ENCODE measurements at regions not wholly inside any gene's neighbourhood (a gene's known extent, or its start where the extent isn't known, plus 50 kb on each side); places are given as distances from the start of the nearest gene placed in this dataset.
A peak's percentile ranks its signal among the peaks of the same experiment; 100 is the strongest.

GRCh38 chr13:39897636-39898035 is 242.2 kb downstream of the COG6 start:
- Mint-ChIP-seq H3K27me3 (ENCODE audit: low read depth) (no peaks in the 10 kb centered on the region), H3K4me3 (no peak overlapping the region), H3K27ac (peak overlapping the region; percentile 17 to 92 (median 91)), H3K9me3 (peaks cover 3% of the 10 kb centered on the region), H3K36me3 (ENCODE audit: low read depth) (no peaks in the 10 kb centered on the region), H3K4me1 (peaks cover 61% of the 10 kb centered on the region)
- TF ChIP-seq, protein P1, sequence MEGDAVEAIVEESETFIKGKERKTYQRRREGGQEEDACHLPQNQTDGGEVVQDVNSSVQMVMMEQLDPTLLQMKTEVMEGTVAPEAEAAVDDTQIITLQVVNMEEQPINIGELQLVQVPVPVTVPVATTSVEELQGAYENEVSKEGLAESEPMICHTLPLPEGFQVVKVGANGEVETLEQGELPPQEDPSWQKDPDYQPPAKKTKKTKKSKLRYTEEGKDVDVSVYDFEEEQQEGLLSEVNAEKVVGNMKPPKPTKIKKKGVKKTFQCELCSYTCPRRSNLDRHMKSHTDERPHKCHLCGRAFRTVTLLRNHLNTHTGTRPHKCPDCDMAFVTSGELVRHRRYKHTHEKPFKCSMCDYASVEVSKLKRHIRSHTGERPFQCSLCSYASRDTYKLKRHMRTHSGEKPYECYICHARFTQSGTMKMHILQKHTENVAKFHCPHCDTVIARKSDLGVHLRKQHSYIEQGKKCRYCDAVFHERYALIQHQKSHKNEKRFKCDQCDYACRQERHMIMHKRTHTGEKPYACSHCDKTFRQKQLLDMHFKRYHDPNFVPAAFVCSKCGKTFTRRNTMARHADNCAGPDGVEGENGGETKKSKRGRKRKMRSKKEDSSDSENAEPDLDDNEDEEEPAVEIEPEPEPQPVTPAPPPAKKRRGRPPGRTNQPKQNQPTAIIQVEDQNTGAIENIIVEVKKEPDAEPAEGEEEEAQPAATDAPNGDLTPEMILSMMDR (IDR thresholded peaks at IDR 0.05; ENCODE audit: unreplicated experiment in 3 of 3), result no peak

GRCh38 chr13:39900106-39900750 is 244.8 kb downstream of the COG6 start:
- H3K4me1 Mint-ChIP-seq, result peaks cover 36% of the 10 kb centered on the region
- TF ChIP-seq, protein P1 (IDR thresholded peaks at IDR 0.05; ENCODE audit: unreplicated experiment in 3 of 3), result no peak
- no peak overlapping the region for H3K4me3 Mint-ChIP-seq
- no peaks in the 10 kb centered on the region for H3K36me3 Mint-ChIP-seq (ENCODE audit: low read depth)
- H3K9me3 Mint-ChIP-seq, result peaks cover 3% of the 10 kb centered on the region
- H3K27ac Mint-ChIP-seq, result peak overlapping the region in 2 of 3 experiments; percentile 88 to 93
- H3K27me3 Mint-ChIP-seq (ENCODE audit: low read depth), result no peaks in the 10 kb centered on the region

DNA sequence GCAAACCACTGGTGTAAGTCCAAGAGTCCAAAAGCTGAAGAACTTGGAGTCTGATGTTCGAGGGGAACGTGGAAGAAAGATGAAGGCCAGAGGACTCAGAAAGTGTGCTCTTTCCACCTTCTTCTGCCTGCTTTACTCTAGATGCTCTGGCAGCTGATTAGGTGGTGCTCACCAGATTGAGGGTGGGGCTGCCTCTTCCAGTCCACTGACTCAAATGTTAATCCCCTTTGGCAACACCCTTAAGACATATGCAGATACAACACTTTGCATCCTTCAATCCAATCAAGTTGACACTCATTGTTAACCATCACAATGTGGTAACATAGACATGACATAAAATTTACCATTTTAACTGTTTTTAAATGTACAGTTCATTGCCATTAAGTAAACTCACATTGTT is 249.5 kb downstream of the COG6 start:
- no peak overlapping the region for H3K4me3 Mint-ChIP-seq
- TF ChIP-seq, protein P1 (IDR thresholded peaks at IDR 0.05; ENCODE audit: unreplicated experiment in 3 of 3), result no peak
- H3K27me3 Mint-ChIP-seq (ENCODE audit: low read depth), result no peaks in the 10 kb centered on the region
- H3K36me3 Mint-ChIP-seq (ENCODE audit: low read depth), result no peaks in the 10 kb centered on the region
- H3K9me3 Mint-ChIP-seq, result no peaks in the 10 kb centered on the region
- H3K4me1 Mint-ChIP-seq, result peaks cover 26% of the 10 kb centered on the region
- H3K27ac Mint-ChIP-seq, result no peak overlapping the region

- no peaks in the 10 kb centered on the region for H3K9me3 Mint-ChIP-seq
- H3K27me3 Mint-ChIP-seq (ENCODE audit: low read depth), result no peaks in the 10 kb centered on the region
- H3K4me1 Mint-ChIP-seq, result peaks cover 34% of the 10 kb centered on the region
- no peak overlapping the region for H3K4me3 Mint-ChIP-seq
- peak overlapping the region in 1 of 3 experiments; percentile 4 for H3K27ac Mint-ChIP-seq
- TF ChIP-seq, protein P1 (IDR thresholded peaks at IDR 0.05; ENCODE audit: unreplicated experiment in 3 of 3), result no peak
- no peaks in the 10 kb centered on the region for H3K36me3 Mint-ChIP-seq (ENCODE audit: low read depth)
Observed at GRCh38 chr13:39909634-39910033, 254.2 kb downstream of the COG6 start.

GRCh38 chr13:39910041-39910440 is 254.6 kb downstream of the COG6 start:
- Mint-ChIP-seq H3K36me3 (ENCODE audit: low read depth) (no peaks in the 10 kb centered on the region), H3K4me3 (no peak overlapping the region), H3K27me3 (ENCODE audit: low read depth) (no peaks in the 10 kb centered on the region), H3K4me1 (peaks cover 34% of the 10 kb centered on the region), H3K27ac (peak overlapping the region in 2 of 3 experiments; percentile 4 to 23), H3K9me3 (no peaks in the 10 kb centered on the region)
- TF ChIP-seq, protein P1 (IDR thresholded peaks at IDR 0.05; ENCODE audit: unreplicated experiment in 3 of 3), result no peak

GRCh38 chr13:39910833-39911232 is 255.4 kb downstream of the COG6 start:
- H3K27ac Mint-ChIP-seq, result no peak overlapping the region
- H3K4me3 Mint-ChIP-seq, result no peak overlapping the region
- TF ChIP-seq, protein P1 (IDR thresholded peaks at IDR 0.05; ENCODE audit: unreplicated experiment in 3 of 3), result no peak
- H3K36me3 Mint-ChIP-seq (ENCODE audit: low read depth), result no peaks in the 10 kb centered on the region
- peaks cover 34% of the 10 kb centered on the region for H3K4me1 Mint-ChIP-seq
- no peaks in the 10 kb centered on the region for H3K9me3 Mint-ChIP-seq
- no peaks in the 10 kb centered on the region for H3K27me3 Mint-ChIP-seq (ENCODE audit: low read depth)
